CD4-positive, alpha-beta T cell treated with Interleukin-21 for 1 hour (primary cell): ENCODE measurements at regions not wholly inside any gene's neighbourhood (a gene's known extent, or its start where the extent isn't known, plus 50 kb on each side); places are given as distances from the start of the nearest gene placed in this dataset.
"Not testable (repeated sequence)": the region's sequence is repeated elsewhere in the genome, so short reads cannot be mapped to it uniquely, and the experiment has no call there.

Experiments used
- DNase-seq: peaks from one replicate; pipeline ENCODE4 v3.0.0-alpha.2; 2020

GRCh38 chr14:83023369-83023768, 1489.7 kb upstream of the SEL1L start:
- no peak for DNase-seq

- DNase-seq = no peak
Observed at GRCh38 chr14:83041224-83041623, 1507.6 kb upstream of the SEL1L start.

GRCh38 chr14:83042858-83043257, 1509.2 kb upstream of the SEL1L start:
- no peak for DNase-seq

GRCh38 chr14:83044001-83044400, 1510.3 kb upstream of the SEL1L start:
- DNase-seq = no peak

- DNase-seq = no peak
Observed at GRCh38 chr14:83047059-83047830, 1513.6 kb upstream of the SEL1L start.

- no peak for DNase-seq
Observed at GRCh38 chr14:83053022-83053710, 1519.5 kb upstream of the SEL1L start.

- DNase-seq = no peak
Observed at GRCh38 chr14:83058068-83058467, 1524.4 kb upstream of the SEL1L start.

GRCh38 chr14:83071888-83072501, 1538.3 kb upstream of the SEL1L start:
- no peak for DNase-seq

- DNase-seq = no peak
Observed at GRCh38 chr14:83085136-83085535, 1551.5 kb upstream of the SEL1L start.

- DNase-seq = no peak
Observed at GRCh38 chr14:83085725-83086124, 1552.1 kb upstream of the SEL1L start.

- DNase-seq = not testable (repeated sequence)
Observed at GRCh38 chr14:83091991-83092956, 1558.6 kb upstream of the SEL1L start.

GRCh38 chr14:83096092-83096491, 1562.4 kb upstream of the SEL1L start:
- DNase-seq = no peak

GRCh38 chr14:83101846-83102245, 1568.2 kb upstream of the SEL1L start:
- no peak for DNase-seq

- no peak for DNase-seq
Observed at GRCh38 chr14:83118029-83118428, 1584.4 kb upstream of the SEL1L start.

- no peak for DNase-seq
Observed at GRCh38 chr14:83120187-83120586, 1586.5 kb upstream of the SEL1L start.

- no peak for DNase-seq
Observed at GRCh38 chr14:83126076-83126475, 1592.4 kb upstream of the SEL1L start.

GRCh38 chr14:83128783-83129182, 1595.1 kb upstream of the SEL1L start:
- DNase-seq = no peak

GRCh38 chr14:83129496-83129895, 1595.8 kb upstream of the SEL1L start:
- DNase-seq = no peak

- no peak for DNase-seq
Observed at GRCh38 chr14:83133981-83134645, 1600.5 kb upstream of the SEL1L start.

GRCh38 chr14:83140756-83141155, 1607.1 kb upstream of the SEL1L start:
- no peak for DNase-seq

- no peak for DNase-seq
Observed at GRCh38 chr14:83147006-83147405, 1613.4 kb upstream of the SEL1L start.

- no peak for DNase-seq
Observed at GRCh38 chr14:83151571-83151970, 1617.9 kb upstream of the SEL1L start.
